DOHH2 (cell line): ENCODE measurements at regions not wholly inside any gene's neighbourhood (a gene's known extent, or its start where the extent isn't known, plus 50 kb on each side); places are given as distances from the start of the nearest gene placed in this dataset.

Experiments used
- CTCF ChIP-seq: fragments of 200-600 bp; sonication (generic); IDR thresholded peaks from one replicate; pipeline ENCODE4 v1.5.1; 2014; ENCODE audit warnings: antibody characterized with exemption, mild to moderate bottlenecking, low read depth, low read length; ENCODE audit not compliant: poor library complexity, severe bottlenecking
- EZH2phosphoT487 ChIP-seq: fragments of 200-600 bp; sonication (generic); IDR thresholded peaks from 2 replicates; pipeline ENCODE4 v1.6.1; 2017; ENCODE audit warnings: borderline replicate concordance, mild to moderate bottlenecking, antibody characterized with exemption, low read length, moderate library complexity, mixed read lengths

GRCh38 chr15:62803856-62804400 is 238.6 kb upstream of the TPM1 start:
- no peak for TF ChIP-seq CTCF
- TF ChIP-seq EZH2phosphoT487: no peak
